ENCODE measurements at regions not wholly inside any gene's neighbourhood (a gene's known extent, or its start where the extent isn't known, plus 50 kb on each side); places are given as distances from the start of the nearest gene placed in this dataset.

DNA sequence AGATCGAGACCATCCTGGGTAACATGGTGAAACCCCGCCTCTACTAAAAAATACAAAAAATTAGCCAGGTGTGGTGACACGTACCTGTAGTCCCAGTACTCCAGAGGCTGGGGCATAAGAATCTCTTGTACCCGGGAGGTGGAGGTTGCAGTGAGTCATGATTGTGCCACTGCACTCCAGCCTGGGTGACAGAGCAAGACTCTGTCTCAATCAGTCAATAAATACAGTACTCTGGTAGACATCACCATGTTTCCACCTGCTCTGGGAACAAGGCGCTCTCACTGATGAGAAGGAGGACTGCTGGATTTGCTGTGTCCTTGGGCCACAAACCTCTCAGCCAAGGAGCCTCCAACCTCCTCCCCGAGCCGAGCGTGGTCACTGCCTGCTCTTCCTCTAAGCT is 154.2 kb upstream of the ZNF236 start:
- DNase-seq (no peak), ATAC-seq (replicated peaks in 1 of 2) (no peak)
- H3K4me1 Mint-ChIP-seq (ENCODE audit: low read depth), result no peaks in the 10 kb centered on the region
- H3K4me3 Mint-ChIP-seq, result no peak overlapping the region
- H3K27ac Mint-ChIP-seq, result no peak overlapping the region
- H3K36me3 Mint-ChIP-seq (ENCODE audit: insufficient read depth in 2 of 2), result no peaks in the 10 kb centered on the region
- H3K9me3 Mint-ChIP-seq, result no peaks in the 10 kb centered on the region
- H3K27me3 Mint-ChIP-seq (ENCODE audit: low read depth), result peaks cover 27% of the 10 kb centered on the region

DNA sequence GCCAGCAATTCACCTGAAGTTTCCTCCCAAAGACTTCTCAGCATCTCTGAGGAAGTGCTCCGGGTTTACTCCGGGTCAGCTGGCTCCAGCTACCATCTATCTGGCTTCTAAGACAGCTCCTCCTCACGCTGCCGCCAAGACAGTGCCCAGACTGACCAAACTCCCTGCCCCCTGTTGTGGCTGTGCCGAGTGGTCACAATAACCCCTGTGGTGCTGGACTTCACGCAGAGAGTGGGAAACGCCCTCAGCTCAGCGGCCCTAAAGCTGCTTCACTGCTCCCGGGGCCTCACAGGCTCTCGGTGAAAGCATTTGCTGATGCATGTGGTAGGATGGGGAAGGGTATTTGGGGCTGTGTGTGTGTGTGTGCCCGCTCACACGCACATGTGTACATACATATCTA is 154.8 kb upstream of the ZNF236 start:
- Mint-ChIP-seq H3K4me3 (no peak overlapping the region), H3K27me3 (ENCODE audit: low read depth) (peaks cover 27% of the 10 kb centered on the region), H3K36me3 (ENCODE audit: insufficient read depth in 2 of 2) (no peaks in the 10 kb centered on the region), H3K4me1 (ENCODE audit: low read depth) (no peaks in the 10 kb centered on the region), H3K27ac (no peak overlapping the region), H3K9me3 (no peaks in the 10 kb centered on the region)
- DNase-seq (no peak), ATAC-seq (replicated peaks in 1 of 2) (no peak)

GRCh38 chr18:76662626-76663025 is 159.7 kb upstream of the ZNF236 start:
- H3K36me3 Mint-ChIP-seq (ENCODE audit: insufficient read depth in 2 of 2), result no peaks in the 10 kb centered on the region
- DNase-seq, result no peak
- no peaks in the 10 kb centered on the region for H3K9me3 Mint-ChIP-seq
- no peak overlapping the region for H3K27ac Mint-ChIP-seq
- H3K4me1 Mint-ChIP-seq (ENCODE audit: low read depth), result peaks cover 15% of the 10 kb centered on the region
- no peak overlapping the region for H3K4me3 Mint-ChIP-seq
- ATAC-seq (replicated peaks in 1 of 2), result no peak
- H3K27me3 Mint-ChIP-seq (ENCODE audit: low read depth), result peaks cover 56% of the 10 kb centered on the region

DNA sequence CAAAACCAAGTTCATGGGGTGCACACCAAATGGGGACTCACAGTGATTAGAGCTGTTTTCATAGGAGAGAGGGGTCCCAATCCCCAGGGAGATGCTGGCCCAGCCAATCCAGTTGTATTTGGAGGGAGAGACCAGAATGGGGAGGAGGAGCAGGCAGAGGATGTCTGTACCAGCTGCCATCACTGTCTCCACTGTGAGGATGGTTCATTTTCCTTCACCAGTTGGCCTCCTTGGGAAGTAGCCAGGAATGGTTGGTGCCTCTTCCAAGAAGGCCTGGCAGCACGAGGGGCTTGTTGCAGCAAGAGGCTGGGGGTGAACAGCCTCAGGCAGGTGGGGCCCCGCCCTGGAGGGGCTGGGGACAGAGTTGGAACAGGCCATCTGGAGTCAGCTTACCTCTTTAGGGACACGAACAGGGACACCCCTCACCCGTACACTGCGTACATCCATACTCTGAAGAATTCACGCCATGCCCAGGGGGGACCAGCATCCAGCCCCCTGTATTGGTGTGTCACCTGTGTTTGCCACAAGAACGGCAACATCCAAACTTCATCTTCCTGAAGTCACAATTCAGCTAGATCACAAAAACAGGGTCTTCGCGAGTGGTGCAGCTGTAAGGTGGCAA is 161.7 kb upstream of the ZNF236 start:
- peaks cover 22% of the 10 kb centered on the region for H3K4me1 Mint-ChIP-seq (ENCODE audit: low read depth)
- no peak overlapping the region for H3K4me3 Mint-ChIP-seq
- H3K27ac Mint-ChIP-seq, result no peak overlapping the region
- no peak for DNase-seq
- no peaks in the 10 kb centered on the region for H3K9me3 Mint-ChIP-seq
- no peaks in the 10 kb centered on the region for H3K36me3 Mint-ChIP-seq (ENCODE audit: insufficient read depth in 2 of 2)
- no peak for ATAC-seq (replicated peaks in 1 of 2)
- peaks cover 62% of the 10 kb centered on the region for H3K27me3 Mint-ChIP-seq (ENCODE audit: low read depth)

- Mint-ChIP-seq H3K4me1 (ENCODE audit: low read depth) (peaks cover 22% of the 10 kb centered on the region), H3K4me3 (no peak overlapping the region), H3K27me3 (ENCODE audit: low read depth) (peaks cover 66% of the 10 kb centered on the region), H3K36me3 (ENCODE audit: insufficient read depth in 2 of 2) (no peaks in the 10 kb centered on the region), H3K9me3 (no peaks in the 10 kb centered on the region), H3K27ac (no peak overlapping the region)
- peak; percentile 59 to 60 for DNase-seq
- peak; percentile 80 to 84 for ATAC-seq (replicated peaks in 1 of 2)
Measured at GRCh38 chr18:76658627-76659026, 163.6 kb upstream of the ZNF516 start.

- Mint-ChIP-seq H3K27me3 (ENCODE audit: low read depth) (peaks cover 67% of the 10 kb centered on the region), H3K4me3 (peak overlapping the region; percentile 23 to 73), H3K9me3 (no peaks in the 10 kb centered on the region), H3K4me1 (ENCODE audit: low read depth) (peaks cover 22% of the 10 kb centered on the region), H3K27ac (peak overlapping the region; percentile 24), H3K36me3 (ENCODE audit: insufficient read depth in 2 of 2) (no peaks in the 10 kb centered on the region)
- peak; percentile 66 to 68 for ATAC-seq (replicated peaks in 1 of 2)
- DNase-seq, result peak; percentile 4 to 8
Measured at GRCh38 chr18:76657911-76658470, 162.9 kb upstream of the ZNF516 start.

- DNase-seq, result no peak
- peak overlapping the region in 1 of 2 donors; percentile 73 for H3K4me3 Mint-ChIP-seq
- H3K27ac Mint-ChIP-seq, result no peak overlapping the region
- ATAC-seq (replicated peaks in 1 of 2), result no peak
- H3K36me3 Mint-ChIP-seq (ENCODE audit: insufficient read depth in 2 of 2), result no peaks in the 10 kb centered on the region
- peaks cover 62% of the 10 kb centered on the region for H3K27me3 Mint-ChIP-seq (ENCODE audit: low read depth)
- H3K4me1 Mint-ChIP-seq (ENCODE audit: low read depth), result peaks cover 22% of the 10 kb centered on the region
- no peaks in the 10 kb centered on the region for H3K9me3 Mint-ChIP-seq
Measured at GRCh38 chr18:76656925-76657827, 162.1 kb upstream of the ZNF516 start.

DNA sequence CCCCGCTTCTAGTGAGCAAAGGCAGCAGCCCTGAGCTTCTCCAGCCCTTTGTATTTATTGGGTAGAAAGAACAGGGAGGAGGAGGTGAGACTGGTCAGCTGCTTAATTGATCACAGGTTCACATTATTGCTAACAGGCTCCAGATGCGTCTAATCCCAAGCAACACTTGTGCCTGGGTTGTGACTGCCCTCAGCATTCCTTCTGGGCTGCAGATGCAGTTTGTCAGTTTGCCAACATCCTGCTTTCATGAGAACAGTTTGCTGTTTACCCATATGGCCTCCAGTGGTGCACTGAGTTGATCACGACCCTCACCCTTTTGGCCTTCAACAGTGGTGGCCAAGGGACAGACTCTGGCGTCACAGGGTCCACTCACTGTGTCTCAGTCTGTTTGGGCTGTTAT is 159.5 kb upstream of the ZNF516 start:
- peaks cover 73% of the 10 kb centered on the region for H3K27me3 Mint-ChIP-seq (ENCODE audit: low read depth)

DNA sequence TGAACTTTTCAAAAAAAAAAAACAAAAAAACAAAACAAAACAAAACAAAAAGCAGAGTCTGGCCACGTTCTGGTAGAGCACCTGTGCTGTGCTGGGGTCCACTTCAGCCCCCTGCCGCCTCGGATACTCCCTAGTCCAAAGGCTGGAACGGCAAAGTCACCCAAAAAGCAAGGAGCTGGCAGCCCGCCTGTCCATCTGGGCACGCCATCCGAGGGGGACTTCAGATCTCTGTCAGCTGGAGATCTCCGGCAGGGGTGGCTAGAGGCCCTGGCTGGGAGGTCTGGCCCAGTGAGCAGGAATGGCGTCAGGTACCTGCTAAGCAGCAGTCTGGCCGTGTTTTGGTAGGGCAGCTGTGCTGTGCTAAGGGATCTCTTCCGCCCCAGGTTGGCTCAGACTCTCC is 152.3 kb upstream of the ZNF516 start:
- DNase-seq (no peak), ATAC-seq (replicated peaks in 1 of 2) (no peak)
- no peak overlapping the region for H3K4me3 Mint-ChIP-seq
- no peak overlapping the region for H3K27ac Mint-ChIP-seq
- peaks cover 14% of the 10 kb centered on the region for H3K4me1 Mint-ChIP-seq (ENCODE audit: low read depth)
- H3K36me3 Mint-ChIP-seq (ENCODE audit: insufficient read depth in 2 of 2), result no peaks in the 10 kb centered on the region
- no peaks in the 10 kb centered on the region for H3K9me3 Mint-ChIP-seq
- peaks cover 37% of the 10 kb centered on the region for H3K27me3 Mint-ChIP-seq (ENCODE audit: low read depth)

More for the DNA sequence above, 159.5 kb upstream of the ZNF516 start:
- DNase-seq (no peak), ATAC-seq (replicated peaks in 1 of 2) (no peak)
- H3K27ac Mint-ChIP-seq, result no peak overlapping the region
- no peak overlapping the region for H3K4me3 Mint-ChIP-seq
- peaks cover 22% of the 10 kb centered on the region for H3K4me1 Mint-ChIP-seq (ENCODE audit: low read depth)
- H3K36me3 Mint-ChIP-seq (ENCODE audit: insufficient read depth in 2 of 2), result no peaks in the 10 kb centered on the region
- H3K9me3 Mint-ChIP-seq, result no peaks in the 10 kb centered on the region

DNA sequence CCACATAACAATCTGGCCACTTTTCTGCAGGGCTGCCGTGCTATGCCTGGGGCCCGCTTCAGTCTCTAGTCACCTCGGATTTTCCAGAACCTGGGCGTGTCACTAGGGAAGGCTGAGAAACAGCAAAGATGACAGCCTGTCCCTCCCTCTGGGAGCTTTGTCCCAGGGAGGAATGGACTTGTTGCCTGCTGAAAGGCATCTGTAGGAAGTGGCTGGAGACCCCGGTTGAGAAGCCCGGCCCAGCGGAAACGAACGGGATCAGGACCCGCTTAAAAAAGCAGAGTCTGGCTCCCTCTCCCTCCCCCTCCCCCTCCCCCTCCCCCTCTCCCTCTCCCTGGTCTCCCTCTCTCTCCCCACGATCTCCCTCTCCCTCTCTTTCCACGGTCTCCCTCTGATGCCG is 149.5 kb upstream of the ZNF516 start:
- no peak overlapping the region for H3K4me3 Mint-ChIP-seq
- peaks cover 16% of the 10 kb centered on the region for H3K27me3 Mint-ChIP-seq (ENCODE audit: low read depth)
- no peaks in the 10 kb centered on the region for H3K36me3 Mint-ChIP-seq (ENCODE audit: insufficient read depth in 2 of 2)
- ATAC-seq (replicated peaks in 1 of 2) (no peak), DNase-seq (no peak)
- no peak overlapping the region for H3K27ac Mint-ChIP-seq
- H3K4me1 Mint-ChIP-seq (ENCODE audit: low read depth), result peaks cover 14% of the 10 kb centered on the region
- no peaks in the 10 kb centered on the region for H3K9me3 Mint-ChIP-seq

DNA sequence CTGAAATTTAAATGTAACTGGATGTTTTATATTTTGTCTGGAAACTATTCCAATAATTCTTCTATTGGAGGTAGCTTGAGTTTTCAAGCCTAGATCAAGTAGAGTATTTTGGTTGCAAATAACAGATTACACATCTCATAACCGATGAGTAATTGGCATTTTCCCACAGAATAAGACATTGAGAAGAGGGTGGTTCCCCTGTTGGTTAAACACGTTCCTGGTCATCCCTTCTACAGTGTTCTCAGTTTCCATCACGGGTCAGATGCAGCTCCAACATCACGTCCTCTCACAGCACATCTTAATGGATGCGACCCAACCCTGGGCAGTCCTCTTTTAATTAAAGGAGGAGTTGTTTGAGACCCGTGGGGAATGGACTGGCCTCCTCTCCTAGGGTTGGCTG is 149.0 kb upstream of the ZNF516 start:
- H3K27ac Mint-ChIP-seq, result no peak overlapping the region
- peaks cover 14% of the 10 kb centered on the region for H3K4me1 Mint-ChIP-seq (ENCODE audit: low read depth)
- H3K36me3 Mint-ChIP-seq (ENCODE audit: insufficient read depth in 2 of 2), result no peaks in the 10 kb centered on the region
- H3K9me3 Mint-ChIP-seq, result no peaks in the 10 kb centered on the region
- ATAC-seq (replicated peaks in 1 of 2) (peak; percentile 79 to 86), DNase-seq (no peak)
- H3K4me3 Mint-ChIP-seq, result no peak overlapping the region
- peaks cover 14% of the 10 kb centered on the region for H3K27me3 Mint-ChIP-seq (ENCODE audit: low read depth)

GRCh38 chr18:76643199-76643598 is 148.2 kb upstream of the ZNF516 start:
- Mint-ChIP-seq H3K27ac (no peak overlapping the region), H3K9me3 (no peaks in the 10 kb centered on the region), H3K4me1 (ENCODE audit: low read depth) (peaks cover 14% of the 10 kb centered on the region), H3K27me3 (ENCODE audit: low read depth) (peaks cover 14% of the 10 kb centered on the region), H3K4me3 (no peak overlapping the region), H3K36me3 (ENCODE audit: insufficient read depth in 2 of 2) (no peaks in the 10 kb centered on the region)
- DNase-seq (no peak), ATAC-seq (replicated peaks in 1 of 2) (no peak)

GRCh38 chr18:76640438-76640837 is 145.4 kb upstream of the ZNF516 start:
- Mint-ChIP-seq H3K27ac (no peak overlapping the region), H3K36me3 (ENCODE audit: insufficient read depth in 2 of 2) (no peaks in the 10 kb centered on the region), H3K4me3 (no peak overlapping the region), H3K4me1 (ENCODE audit: low read depth) (peaks cover 14% of the 10 kb centered on the region), H3K9me3 (no peaks in the 10 kb centered on the region), H3K27me3 (ENCODE audit: low read depth) (peaks cover 30% of the 10 kb centered on the region)
- DNase-seq, result no peak
- ATAC-seq (replicated peaks in 1 of 2), result no peak
